K562 (cell line): ENCODE measurements at regions not wholly inside any gene's neighbourhood (a gene's known extent, or its start where the extent isn't known, plus 50 kb on each side); places are given as distances from the start of the nearest gene placed in this dataset.

Source experiments
- BHLHE40 ChIP-seq: IDR thresholded peaks from 2 replicates; pipeline ENCODE4 v1.6.1; 2011; ENCODE audit warnings: low read length, improper control_type of control experiment
- CBX8 ChIP-seq: fragments of 200-600 bp; sonication (generic); IDR thresholded peaks from 2 replicates; pipeline ENCODE4 v1.6.1; 2012; ENCODE audit warnings: borderline replicate concordance, mixed run types, low read depth, mild to moderate bottlenecking, moderate library complexity, mixed read lengths, low read length, control low read depth, inconsistent platforms; ENCODE audit not compliant: poor library complexity, severe bottlenecking; ENCODE audit errors: extremely low read depth
- JUNB ChIP-seq: fragments of 450-650 bp; formaldehyde crosslinking; conservative IDR thresholded peaks from 2 replicates; pipeline ENCODE4 v1.4.0; 2020; ENCODE audit warnings: mild to moderate bottlenecking
- L3MBTL2 ChIP-seq: fragments of 450-650 bp; IDR thresholded peaks from 2 replicates; pipeline ENCODE4 v1.6.1; 2016; ENCODE audit warnings: mild to moderate bottlenecking, moderate library complexity
- NFRKB ChIP-seq: fragments of 450-650 bp; IDR thresholded peaks from 2 replicates; pipeline ENCODE4 v1.6.1; 2016; ENCODE audit warnings: low read depth
- POLR2AphosphoS5 ChIP-seq: IDR thresholded peaks from 2 replicates; pipeline ENCODE4 v1.6.1; 2011; ENCODE audit warnings: mild to moderate bottlenecking, low read depth, low read length, moderate library complexity; ENCODE audit not compliant: control insufficient read depth, insufficient read depth
- TF ChIP-seq, protein P1 (sequence below): sonication (generic); formaldehyde crosslinking; IDR thresholded peaks from 2 replicates; pipeline ENCODE4 v1.8.1; 2023; ENCODE audit warnings: mild to moderate bottlenecking, missing genetic modification reagents
- TF ChIP-seq, protein P2 (sequence below), 3 experiments: IDR thresholded peaks in 2 of 3; conservative IDR thresholded peaks in 1 of 3; 2 replicates each; pipeline ENCODE4 v1.5.1; 2011 to 2012; ENCODE audit warnings: low read length in 3 of 3, mild to moderate bottlenecking in 3 of 3, control low read depth in 2 of 3, improper control_type of control experiment in 1 of 3, inconsistent platforms in 1 of 3, low read depth in 1 of 3, mixed read lengths in 1 of 3, moderate library complexity in 1 of 3; ENCODE audit not compliant: insufficient read depth in 2 of 3

DNA sequence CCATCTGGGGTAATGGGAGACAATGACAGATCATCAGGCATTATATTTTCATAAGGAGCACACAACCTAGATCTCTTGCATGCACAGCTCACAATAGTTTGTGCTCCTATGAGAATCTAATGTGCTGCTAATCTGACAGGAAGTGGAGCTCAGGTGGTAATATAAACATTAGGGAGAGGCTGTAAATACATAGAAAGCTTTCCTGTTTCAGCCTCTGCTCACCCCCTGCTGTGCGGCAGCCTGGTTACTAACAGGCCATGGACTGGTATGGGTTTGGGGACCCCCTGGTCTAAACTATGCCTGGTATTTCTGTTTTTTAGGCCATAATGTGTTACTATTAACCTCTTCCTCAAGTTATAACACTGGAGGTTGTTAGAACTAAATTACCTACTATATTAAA lies 1373.7 kb downstream of the LRFN5 start:
- TF ChIP-seq JUNB (CRISPR knock-in tag) (no peak), CBX8 (no peak), NFRKB (no peak), L3MBTL2 (no peak), BHLHE40 (no peak), POLR2AphosphoS5 (no peak)
- TF ChIP-seq, protein P1, sequence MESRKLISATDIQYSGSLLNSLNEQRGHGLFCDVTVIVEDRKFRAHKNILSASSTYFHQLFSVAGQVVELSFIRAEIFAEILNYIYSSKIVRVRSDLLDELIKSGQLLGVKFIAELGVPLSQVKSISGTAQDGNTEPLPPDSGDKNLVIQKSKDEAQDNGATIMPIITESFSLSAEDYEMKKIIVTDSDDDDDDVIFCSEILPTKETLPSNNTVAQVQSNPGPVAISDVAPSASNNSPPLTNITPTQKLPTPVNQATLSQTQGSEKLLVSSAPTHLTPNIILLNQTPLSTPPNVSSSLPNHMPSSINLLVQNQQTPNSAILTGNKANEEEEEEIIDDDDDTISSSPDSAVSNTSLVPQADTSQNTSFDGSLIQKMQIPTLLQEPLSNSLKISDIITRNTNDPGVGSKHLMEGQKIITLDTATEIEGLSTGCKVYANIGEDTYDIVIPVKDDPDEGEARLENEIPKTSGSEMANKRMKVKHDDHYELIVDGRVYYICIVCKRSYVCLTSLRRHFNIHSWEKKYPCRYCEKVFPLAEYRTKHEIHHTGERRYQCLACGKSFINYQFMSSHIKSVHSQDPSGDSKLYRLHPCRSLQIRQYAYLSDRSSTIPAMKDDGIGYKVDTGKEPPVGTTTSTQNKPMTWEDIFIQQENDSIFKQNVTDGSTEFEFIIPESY (CRISPR knock-in tag): no peak
- TF ChIP-seq, protein P2, sequence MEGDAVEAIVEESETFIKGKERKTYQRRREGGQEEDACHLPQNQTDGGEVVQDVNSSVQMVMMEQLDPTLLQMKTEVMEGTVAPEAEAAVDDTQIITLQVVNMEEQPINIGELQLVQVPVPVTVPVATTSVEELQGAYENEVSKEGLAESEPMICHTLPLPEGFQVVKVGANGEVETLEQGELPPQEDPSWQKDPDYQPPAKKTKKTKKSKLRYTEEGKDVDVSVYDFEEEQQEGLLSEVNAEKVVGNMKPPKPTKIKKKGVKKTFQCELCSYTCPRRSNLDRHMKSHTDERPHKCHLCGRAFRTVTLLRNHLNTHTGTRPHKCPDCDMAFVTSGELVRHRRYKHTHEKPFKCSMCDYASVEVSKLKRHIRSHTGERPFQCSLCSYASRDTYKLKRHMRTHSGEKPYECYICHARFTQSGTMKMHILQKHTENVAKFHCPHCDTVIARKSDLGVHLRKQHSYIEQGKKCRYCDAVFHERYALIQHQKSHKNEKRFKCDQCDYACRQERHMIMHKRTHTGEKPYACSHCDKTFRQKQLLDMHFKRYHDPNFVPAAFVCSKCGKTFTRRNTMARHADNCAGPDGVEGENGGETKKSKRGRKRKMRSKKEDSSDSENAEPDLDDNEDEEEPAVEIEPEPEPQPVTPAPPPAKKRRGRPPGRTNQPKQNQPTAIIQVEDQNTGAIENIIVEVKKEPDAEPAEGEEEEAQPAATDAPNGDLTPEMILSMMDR (IDR thresholded peaks at IDR 0.05 in 2 of 3, conservative IDR thresholded peaks at IDR 0.05 in 1 of 3; ENCODE audit: insufficient read depth in 2 of 3, low read depth in 1 of 3, low read length in 3 of 3): no peak
